OCI-LY3 (cell line): ENCODE measurements at regions not wholly inside any gene's neighbourhood (a gene's known extent, or its start where the extent isn't known, plus 50 kb on each side); places are given as distances from the start of the nearest gene placed in this dataset.

Experiments used
- H2AFZ ChIP-seq: fragments of 200-600, 300-600 bp; shearing (Covaris generic); 2 replicates; pipeline ENCODE4 v1.6.0; 2014; ENCODE audit warnings: antibody characterized with exemption, low read depth, low read length
- H3K27ac ChIP-seq: fragments of 200-600, 300-600 bp; sonication (generic); 2 replicates; pipeline ENCODE4 v1.5.1; 2014; ENCODE audit warnings: mild to moderate bottlenecking, low read length, moderate library complexity, mixed read lengths
- H3K27me3 ChIP-seq: fragments of 200-600, 300-600 bp; sonication (generic); 2 replicates; pipeline ENCODE4 v1.6.1; 2014; ENCODE audit warnings: low read depth, low read length, mixed read lengths
- H3K36me3 ChIP-seq: fragments of 200-600, 300-600 bp; sonication (generic); replicated peaks from 2 replicates; pipeline ENCODE3; 2014; ENCODE audit warnings: low read depth, low read length, mixed read lengths
- H3K4me1 ChIP-seq: fragments of 300-600, 200-600 bp; sonication (generic); 2 replicates; pipeline ENCODE4 v1.6.1; 2014; ENCODE audit warnings: low read length, mixed read lengths
- H3K4me2 ChIP-seq: fragments of 200-600, 300-600 bp; sonication (generic); 2 replicates; pipeline ENCODE4 v1.6.1; 2014; ENCODE audit warnings: low read length, mixed read lengths
- H3K4me3 ChIP-seq: fragments of 300-600, 200-600 bp; sonication (generic); 2 replicates; pipeline ENCODE4 v1.5.1; 2014; ENCODE audit warnings: antibody characterized with exemption, mild to moderate bottlenecking, low read length, moderate library complexity
- H3K79me2 ChIP-seq: fragments of 300-600, 200-600 bp; shearing (Covaris generic); 2 replicates; pipeline ENCODE4 v1.6.1; 2014; ENCODE audit warnings: mild to moderate bottlenecking, low read length, mixed read lengths
- H3K9ac ChIP-seq: fragments of 300-600, 200-600 bp; shearing (Covaris generic); 2 replicates; pipeline ENCODE4 v1.6.0; 2014; ENCODE audit warnings: mild to moderate bottlenecking, low read length, moderate library complexity
- H3K9me3 ChIP-seq: fragments of 200-600, 300-600 bp; shearing (Covaris generic); 2 replicates; pipeline ENCODE4 v1.6.1; 2014; ENCODE audit warnings: low read length, mixed read lengths; ENCODE audit not compliant: insufficient read depth
- H4K20me1 ChIP-seq: fragments of 200-600, 300-600 bp; sonication (generic); 2 replicates; pipeline ENCODE4 v1.6.1; 2016; ENCODE audit warnings: low read length, mixed read lengths; ENCODE audit not compliant: insufficient read depth
- CTCF ChIP-seq: fragments of 200-600, 300-600 bp; sonication (generic); IDR thresholded peaks from 2 replicates; pipeline ENCODE4 v1.5.1; 2014; ENCODE audit warnings: antibody characterized with exemption, low read length, low read depth
- EZH2phosphoT487 ChIP-seq: fragments of 200-600 bp; shearing (Covaris generic); IDR thresholded peaks from 2 replicates; pipeline ENCODE4 v1.6.1; 2018; ENCODE audit warnings: antibody characterized with exemption, mixed run types, low read depth

GRCh38 chr1:80066060-80066459, 1059.5 kb upstream of the ADGRL4 start:
- no peaks in the 10 kb centered on the region for H3K9me3 ChIP-seq
- no peak overlapping the region for H3K9ac ChIP-seq
- no peaks in the 10 kb centered on the region for H3K36me3 ChIP-seq
- no peak overlapping the region for H3K4me2 ChIP-seq
- TF ChIP-seq CTCF (no peak), EZH2phosphoT487 (no peak)
- H3K27me3 ChIP-seq, result no peaks in the 10 kb centered on the region
- no peaks in the 10 kb centered on the region for H4K20me1 ChIP-seq
- H3K27ac ChIP-seq, result no peak overlapping the region
- H3K4me3 ChIP-seq, result no peak overlapping the region
- no peaks in the 10 kb centered on the region for H3K4me1 ChIP-seq
- no peak overlapping the region for H2AFZ ChIP-seq
- no peaks in the 10 kb centered on the region for H3K79me2 ChIP-seq

GRCh38 chr1:80064524-80064923, 1058.0 kb upstream of the ADGRL4 start:
- Histone ChIP-seq H3K27me3 (no peaks in the 10 kb centered on the region), H3K9me3 (no peaks in the 10 kb centered on the region), H3K79me2 (no peaks in the 10 kb centered on the region), H3K9ac (no peak overlapping the region), H4K20me1 (no peaks in the 10 kb centered on the region), H3K4me2 (no peak overlapping the region), H3K4me1 (peaks cover 7% of the 10 kb centered on the region), H3K27ac (no peak overlapping the region), H3K4me3 (no peak overlapping the region), H2AFZ (no peak overlapping the region), H3K36me3 (no peaks in the 10 kb centered on the region)
- TF ChIP-seq CTCF (no peak), EZH2phosphoT487 (no peak)

GRCh38 chr1:80059940-80060339, 1053.4 kb upstream of the ADGRL4 start:
- H3K9me3 ChIP-seq, result no peaks in the 10 kb centered on the region
- H3K4me1 ChIP-seq, result peaks cover 11% of the 10 kb centered on the region
- no peaks in the 10 kb centered on the region for H3K27me3 ChIP-seq
- no peaks in the 10 kb centered on the region for H3K79me2 ChIP-seq
- H2AFZ ChIP-seq, result no peak overlapping the region; the same call in 1 of the 2 replicates
- H4K20me1 ChIP-seq, result no peaks in the 10 kb centered on the region
- no peak overlapping the region for H3K4me2 ChIP-seq
- H3K9ac ChIP-seq, result no peak overlapping the region
- H3K4me3 ChIP-seq, result no peak overlapping the region
- peak overlapping the region; percentile 53 for H3K27ac ChIP-seq
- no peaks in the 10 kb centered on the region for H3K36me3 ChIP-seq
- no peak for TF ChIP-seq EZH2phosphoT487

- Histone ChIP-seq H3K9ac (no peak overlapping the region), H3K9me3 (no peaks in the 10 kb centered on the region), H3K27ac (no peak overlapping the region), H3K4me3 (no peak overlapping the region), H3K4me1 (peaks cover 11% of the 10 kb centered on the region), H4K20me1 (no peaks in the 10 kb centered on the region), H3K27me3 (no peaks in the 10 kb centered on the region), H2AFZ (no peak overlapping the region), H3K79me2 (no peaks in the 10 kb centered on the region), H3K4me2 (no peak overlapping the region), H3K36me3 (no peaks in the 10 kb centered on the region)
- no peak for TF ChIP-seq CTCF
- TF ChIP-seq EZH2phosphoT487, result no peak
These were observed 1049.6 kb upstream of the ADGRL4 start for GRCh38 chr1:80056179-80056578.

- H4K20me1 ChIP-seq, result no peaks in the 10 kb centered on the region
- no peak overlapping the region for H2AFZ ChIP-seq
- TF ChIP-seq EZH2phosphoT487 (no peak), CTCF (no peak)
- no peak overlapping the region for H3K4me2 ChIP-seq
- no peak overlapping the region for H3K4me3 ChIP-seq
- H3K27ac ChIP-seq, result no peak overlapping the region
- H3K4me1 ChIP-seq, result no peaks in the 10 kb centered on the region; the same call in 1 of the 2 replicates
- H3K27me3 ChIP-seq, result no peaks in the 10 kb centered on the region
- H3K79me2 ChIP-seq, result no peaks in the 10 kb centered on the region
- H3K9me3 ChIP-seq, result no peaks in the 10 kb centered on the region
- H3K9ac ChIP-seq, result no peak overlapping the region
- no peaks in the 10 kb centered on the region for H3K36me3 ChIP-seq
These were observed 1047.6 kb upstream of the ADGRL4 start for GRCh38 chr1:80054129-80054528.
